ENCODE measurements at regions not wholly inside any gene's neighbourhood (a gene's known extent, or its start where the extent isn't known, plus 50 kb on each side); places are given as distances from the start of the nearest gene placed in this dataset.

DNA sequence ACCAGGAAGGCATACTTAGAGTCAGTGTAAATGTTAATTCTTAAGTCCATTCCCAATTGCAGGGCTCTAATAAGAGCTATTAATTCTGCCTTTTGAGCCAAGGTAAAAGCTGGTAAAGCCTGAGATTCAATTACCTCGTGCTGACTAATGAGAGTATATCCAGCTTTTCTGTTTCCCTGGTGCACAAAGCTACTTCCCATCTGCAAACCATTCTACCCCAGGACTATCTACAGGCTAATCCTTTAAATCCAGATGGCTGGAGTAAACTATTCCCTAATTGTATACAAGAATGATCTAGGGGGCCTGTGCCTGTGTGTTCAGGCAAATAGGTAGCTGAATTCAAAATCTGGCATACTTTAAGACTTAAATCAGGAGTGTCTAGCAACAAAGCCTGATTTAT is 365.0 kb downstream of the GPM6A start:
- no peaks in the 10 kb centered on the region for H3K4me1 Mint-ChIP-seq
- H3K27me3 Mint-ChIP-seq (ENCODE audit: low read depth) = no peaks in the 10 kb centered on the region
- no peaks in the 10 kb centered on the region for H3K9me3 Mint-ChIP-seq
- H3K4me3 Mint-ChIP-seq = no peak overlapping the region
- no peak overlapping the region for H3K27ac Mint-ChIP-seq
- TF ChIP-seq, protein P1, sequence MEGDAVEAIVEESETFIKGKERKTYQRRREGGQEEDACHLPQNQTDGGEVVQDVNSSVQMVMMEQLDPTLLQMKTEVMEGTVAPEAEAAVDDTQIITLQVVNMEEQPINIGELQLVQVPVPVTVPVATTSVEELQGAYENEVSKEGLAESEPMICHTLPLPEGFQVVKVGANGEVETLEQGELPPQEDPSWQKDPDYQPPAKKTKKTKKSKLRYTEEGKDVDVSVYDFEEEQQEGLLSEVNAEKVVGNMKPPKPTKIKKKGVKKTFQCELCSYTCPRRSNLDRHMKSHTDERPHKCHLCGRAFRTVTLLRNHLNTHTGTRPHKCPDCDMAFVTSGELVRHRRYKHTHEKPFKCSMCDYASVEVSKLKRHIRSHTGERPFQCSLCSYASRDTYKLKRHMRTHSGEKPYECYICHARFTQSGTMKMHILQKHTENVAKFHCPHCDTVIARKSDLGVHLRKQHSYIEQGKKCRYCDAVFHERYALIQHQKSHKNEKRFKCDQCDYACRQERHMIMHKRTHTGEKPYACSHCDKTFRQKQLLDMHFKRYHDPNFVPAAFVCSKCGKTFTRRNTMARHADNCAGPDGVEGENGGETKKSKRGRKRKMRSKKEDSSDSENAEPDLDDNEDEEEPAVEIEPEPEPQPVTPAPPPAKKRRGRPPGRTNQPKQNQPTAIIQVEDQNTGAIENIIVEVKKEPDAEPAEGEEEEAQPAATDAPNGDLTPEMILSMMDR (IDR thresholded peaks at IDR 0.05; ENCODE audit: unreplicated experiment in 3 of 3) = no peak
- no peaks in the 10 kb centered on the region for H3K36me3 Mint-ChIP-seq (ENCODE audit: low read depth)

DNA sequence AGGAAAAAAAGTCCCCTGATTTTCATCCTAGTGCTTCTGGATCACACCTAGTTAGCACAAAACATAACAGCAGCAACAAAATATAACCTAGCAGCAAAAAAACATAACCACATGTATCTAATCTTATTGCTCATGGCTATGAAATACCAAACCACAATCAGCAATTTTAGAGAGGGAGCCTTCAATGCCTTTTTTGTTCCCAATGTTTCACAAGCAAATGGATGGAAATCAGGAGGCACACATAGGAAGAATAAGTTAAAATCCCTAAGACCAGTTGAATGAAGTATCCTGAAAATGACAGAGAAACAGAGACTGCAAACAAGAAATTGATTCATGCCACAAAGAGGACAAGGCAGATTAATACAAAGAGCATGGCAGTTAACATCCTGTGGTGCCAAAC is 361.6 kb downstream of the GPM6A start:
- peaks cover 2% of the 10 kb centered on the region for H3K9me3 Mint-ChIP-seq
- H3K27ac Mint-ChIP-seq = no peak overlapping the region
- TF ChIP-seq, protein P1 (IDR thresholded peaks at IDR 0.05; ENCODE audit: unreplicated experiment in 3 of 3) = no peak
- no peaks in the 10 kb centered on the region for H3K4me1 Mint-ChIP-seq
- no peaks in the 10 kb centered on the region for H3K27me3 Mint-ChIP-seq (ENCODE audit: low read depth)
- H3K4me3 Mint-ChIP-seq = no peak overlapping the region
- H3K36me3 Mint-ChIP-seq (ENCODE audit: low read depth) = no peaks in the 10 kb centered on the region

GRCh38 chr4:175451238-175451965 is 360.7 kb downstream of the GPM6A start:
- Mint-ChIP-seq H3K27ac (no peak overlapping the region), H3K4me3 (no peak overlapping the region), H3K36me3 (ENCODE audit: low read depth) (no peaks in the 10 kb centered on the region), H3K9me3 (peaks cover 2% of the 10 kb centered on the region), H3K4me1 (no peaks in the 10 kb centered on the region), H3K27me3 (ENCODE audit: low read depth) (no peaks in the 10 kb centered on the region)
- TF ChIP-seq, protein P1 (IDR thresholded peaks at IDR 0.05; ENCODE audit: unreplicated experiment in 3 of 3) = no peak

GRCh38 chr4:175453456-175453855 is 358.6 kb downstream of the GPM6A start:
- Mint-ChIP-seq H3K4me3 (no peak overlapping the region), H3K36me3 (ENCODE audit: low read depth) (no peaks in the 10 kb centered on the region), H3K4me1 (no peaks in the 10 kb centered on the region), H3K9me3 (peaks cover 2% of the 10 kb centered on the region), H3K27me3 (ENCODE audit: low read depth) (no peaks in the 10 kb centered on the region), H3K27ac (no peak overlapping the region)
- TF ChIP-seq, protein P1 (IDR thresholded peaks at IDR 0.05; ENCODE audit: unreplicated experiment in 3 of 3) = no peak

DNA sequence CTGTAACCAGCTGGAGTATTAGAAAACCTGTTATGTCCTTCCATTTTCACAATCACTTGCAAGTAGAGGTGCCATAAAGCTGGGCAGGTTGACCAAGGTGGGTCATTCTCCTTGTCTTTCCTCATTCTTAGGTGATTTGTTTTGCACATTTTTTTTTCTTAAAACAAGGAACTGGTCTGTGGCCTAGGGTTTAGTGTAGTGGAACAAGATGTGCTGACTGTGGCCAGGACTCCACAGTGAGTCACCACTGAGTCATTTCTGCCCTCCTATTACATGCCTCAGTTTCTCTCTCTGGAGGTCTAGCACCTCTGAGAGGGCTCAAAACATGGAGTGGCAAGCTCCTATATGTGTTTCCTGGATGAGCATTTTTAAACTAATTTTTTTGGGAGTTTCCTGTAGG is 355.9 kb downstream of the GPM6A start:
- Mint-ChIP-seq H3K36me3 (ENCODE audit: low read depth) (no peaks in the 10 kb centered on the region), H3K27ac (no peak overlapping the region), H3K4me1 (no peaks in the 10 kb centered on the region), H3K9me3 (peaks cover 2% of the 10 kb centered on the region), H3K4me3 (no peak overlapping the region), H3K27me3 (ENCODE audit: low read depth) (no peaks in the 10 kb centered on the region)
- TF ChIP-seq, protein P1 (IDR thresholded peaks at IDR 0.05; ENCODE audit: unreplicated experiment in 3 of 3) = no peak

DNA sequence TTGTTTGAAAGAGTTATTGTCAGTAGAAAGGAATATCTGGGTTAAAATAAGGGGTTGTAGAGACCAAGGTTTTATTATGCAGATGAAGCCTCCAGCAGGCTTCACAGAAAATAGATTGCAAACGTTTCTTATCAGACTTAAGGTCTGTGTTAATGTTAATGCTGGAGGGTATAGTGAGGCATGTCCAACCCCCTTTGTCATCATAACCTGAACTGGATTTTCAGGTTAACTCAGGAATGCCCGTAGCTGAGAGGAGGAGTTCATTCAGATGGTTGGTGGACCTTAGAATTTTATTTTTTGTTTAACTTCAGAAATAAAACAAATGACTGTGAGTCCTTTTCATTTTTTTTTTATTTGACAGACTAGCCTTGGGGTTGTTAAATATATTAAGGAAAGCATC is 354.1 kb downstream of the GPM6A start:
- H3K27me3 Mint-ChIP-seq (ENCODE audit: low read depth) = no peaks in the 10 kb centered on the region

More for the DNA sequence above, 354.1 kb downstream of the GPM6A start:
- Mint-ChIP-seq H3K4me1 (no peaks in the 10 kb centered on the region), H3K36me3 (ENCODE audit: low read depth) (no peaks in the 10 kb centered on the region), H3K27ac (no peak overlapping the region), H3K4me3 (no peak overlapping the region), H3K9me3 (peaks cover 2% of the 10 kb centered on the region)
- TF ChIP-seq, protein P1 (IDR thresholded peaks at IDR 0.05; ENCODE audit: unreplicated experiment in 3 of 3) = no peak

All from nephron (organoid).